ENCODE measurements at regions not wholly inside any gene's neighbourhood (a gene's known extent, or its start where the extent isn't known, plus 50 kb on each side); places are given as distances from the start of the nearest gene placed in this dataset.

DNA sequence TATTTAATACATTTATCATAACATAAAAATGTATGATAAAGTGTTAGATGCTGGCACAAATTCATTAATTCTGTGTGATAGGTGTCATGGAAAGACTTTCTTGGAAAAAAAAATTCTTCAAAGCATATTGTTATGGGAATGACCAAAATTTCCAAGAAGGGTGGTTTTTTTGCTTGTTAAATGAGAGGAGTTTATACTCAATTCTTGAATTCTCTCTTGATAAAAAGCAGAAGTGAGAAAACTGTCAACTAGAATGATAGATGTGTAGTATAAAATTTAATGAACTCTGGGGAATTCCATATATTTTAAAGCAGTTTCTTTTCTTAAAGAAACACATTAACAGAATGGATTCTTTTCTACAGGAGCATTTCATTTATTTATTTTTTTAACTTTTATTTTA, 62.0 kb upstream of the SNAP91 start:
- TF ChIP-seq, protein P1, sequence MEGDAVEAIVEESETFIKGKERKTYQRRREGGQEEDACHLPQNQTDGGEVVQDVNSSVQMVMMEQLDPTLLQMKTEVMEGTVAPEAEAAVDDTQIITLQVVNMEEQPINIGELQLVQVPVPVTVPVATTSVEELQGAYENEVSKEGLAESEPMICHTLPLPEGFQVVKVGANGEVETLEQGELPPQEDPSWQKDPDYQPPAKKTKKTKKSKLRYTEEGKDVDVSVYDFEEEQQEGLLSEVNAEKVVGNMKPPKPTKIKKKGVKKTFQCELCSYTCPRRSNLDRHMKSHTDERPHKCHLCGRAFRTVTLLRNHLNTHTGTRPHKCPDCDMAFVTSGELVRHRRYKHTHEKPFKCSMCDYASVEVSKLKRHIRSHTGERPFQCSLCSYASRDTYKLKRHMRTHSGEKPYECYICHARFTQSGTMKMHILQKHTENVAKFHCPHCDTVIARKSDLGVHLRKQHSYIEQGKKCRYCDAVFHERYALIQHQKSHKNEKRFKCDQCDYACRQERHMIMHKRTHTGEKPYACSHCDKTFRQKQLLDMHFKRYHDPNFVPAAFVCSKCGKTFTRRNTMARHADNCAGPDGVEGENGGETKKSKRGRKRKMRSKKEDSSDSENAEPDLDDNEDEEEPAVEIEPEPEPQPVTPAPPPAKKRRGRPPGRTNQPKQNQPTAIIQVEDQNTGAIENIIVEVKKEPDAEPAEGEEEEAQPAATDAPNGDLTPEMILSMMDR (conservative IDR thresholded peaks at IDR 0.05; ENCODE audit: low read length), result no peak
- no peak for TF ChIP-seq EZH2phosphoT487 (IDR thresholded peaks at IDR 0.05; ENCODE audit: borderline replicate concordance, low read depth, low read length)
